Coronary artery (tissue), 2 donors: ENCODE measurements at regions not wholly inside any gene's neighbourhood (a gene's known extent, or its start where the extent isn't known, plus 50 kb on each side); places are given as distances from the start of the nearest gene placed in this dataset.

Experiments used
- DNase-seq: peaks from one replicate; pipeline ENCODE4 v3.0.0-alpha.2; 2017; ENCODE audit warnings: low spot score
- H3K27ac ChIP-seq, 2 donors: fragments of 200-600 bp; sonication (generic); one replicate each; pipeline ENCODE4 v1.5.1; 2016 to 2019
- H3K4me3 ChIP-seq: fragments of 200-600 bp; sonication (generic); 2 replicates; pipeline ENCODE4 v1.5.1; 2016; ENCODE audit warnings: mild to moderate bottlenecking, moderate library complexity
- TF ChIP-seq, protein P1 (sequence below): fragments of 200-600 bp; sonication (generic); IDR thresholded peaks from one replicate; pipeline ENCODE4 v1.5.1; 2019; ENCODE audit warnings: antibody characterized with exemption

DNA sequence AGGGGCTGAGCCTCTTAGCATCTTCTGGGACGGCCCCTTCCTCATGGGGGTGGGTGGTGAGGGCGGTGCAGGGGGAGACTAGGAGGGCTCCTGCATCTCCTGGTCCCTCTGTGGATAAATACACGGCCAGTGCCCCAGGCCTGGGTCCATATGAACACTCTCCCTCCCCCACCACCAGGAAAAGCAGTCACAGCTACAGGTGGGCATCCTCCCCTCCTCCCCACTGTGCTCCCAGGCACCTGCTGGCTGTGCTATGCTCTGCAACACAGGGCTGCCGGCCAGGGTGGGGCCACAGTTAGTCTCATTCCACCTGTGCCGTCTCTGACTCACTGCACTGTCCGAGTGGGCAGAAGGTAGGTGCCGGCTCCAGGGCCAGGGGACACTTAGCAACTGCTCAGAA lies 87.3 kb upstream of the INSIG1 start:
- H3K27ac ChIP-seq: no peak overlapping the region
- no peak overlapping the region for H3K4me3 ChIP-seq
- no peak for DNase-seq
- TF ChIP-seq, protein P1, sequence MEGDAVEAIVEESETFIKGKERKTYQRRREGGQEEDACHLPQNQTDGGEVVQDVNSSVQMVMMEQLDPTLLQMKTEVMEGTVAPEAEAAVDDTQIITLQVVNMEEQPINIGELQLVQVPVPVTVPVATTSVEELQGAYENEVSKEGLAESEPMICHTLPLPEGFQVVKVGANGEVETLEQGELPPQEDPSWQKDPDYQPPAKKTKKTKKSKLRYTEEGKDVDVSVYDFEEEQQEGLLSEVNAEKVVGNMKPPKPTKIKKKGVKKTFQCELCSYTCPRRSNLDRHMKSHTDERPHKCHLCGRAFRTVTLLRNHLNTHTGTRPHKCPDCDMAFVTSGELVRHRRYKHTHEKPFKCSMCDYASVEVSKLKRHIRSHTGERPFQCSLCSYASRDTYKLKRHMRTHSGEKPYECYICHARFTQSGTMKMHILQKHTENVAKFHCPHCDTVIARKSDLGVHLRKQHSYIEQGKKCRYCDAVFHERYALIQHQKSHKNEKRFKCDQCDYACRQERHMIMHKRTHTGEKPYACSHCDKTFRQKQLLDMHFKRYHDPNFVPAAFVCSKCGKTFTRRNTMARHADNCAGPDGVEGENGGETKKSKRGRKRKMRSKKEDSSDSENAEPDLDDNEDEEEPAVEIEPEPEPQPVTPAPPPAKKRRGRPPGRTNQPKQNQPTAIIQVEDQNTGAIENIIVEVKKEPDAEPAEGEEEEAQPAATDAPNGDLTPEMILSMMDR: no peak

DNA sequence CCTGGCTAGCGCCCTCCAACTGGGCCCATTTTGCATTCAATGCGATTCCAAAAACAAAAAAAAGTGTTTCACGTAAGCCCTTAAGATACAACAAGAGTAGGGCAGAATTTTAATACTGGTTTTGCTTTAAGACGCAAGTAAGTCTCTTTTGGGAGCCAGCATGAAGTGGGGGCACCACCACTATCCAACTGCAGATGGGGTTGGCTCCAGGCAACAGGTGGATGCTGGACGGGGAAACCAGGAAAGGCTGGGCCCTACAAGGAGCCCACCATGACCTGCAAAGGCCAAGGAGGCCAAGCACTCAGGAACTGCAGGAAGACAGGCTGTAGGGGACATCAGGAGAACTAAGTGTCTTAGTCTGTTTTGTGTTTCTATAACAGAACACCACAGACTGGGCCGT lies 86.5 kb upstream of the INSIG1 start:
- no peak for DNase-seq
- Histone ChIP-seq H3K27ac (no peak overlapping the region), H3K4me3 (no peak overlapping the region)
- TF ChIP-seq, protein P1: no peak

DNA sequence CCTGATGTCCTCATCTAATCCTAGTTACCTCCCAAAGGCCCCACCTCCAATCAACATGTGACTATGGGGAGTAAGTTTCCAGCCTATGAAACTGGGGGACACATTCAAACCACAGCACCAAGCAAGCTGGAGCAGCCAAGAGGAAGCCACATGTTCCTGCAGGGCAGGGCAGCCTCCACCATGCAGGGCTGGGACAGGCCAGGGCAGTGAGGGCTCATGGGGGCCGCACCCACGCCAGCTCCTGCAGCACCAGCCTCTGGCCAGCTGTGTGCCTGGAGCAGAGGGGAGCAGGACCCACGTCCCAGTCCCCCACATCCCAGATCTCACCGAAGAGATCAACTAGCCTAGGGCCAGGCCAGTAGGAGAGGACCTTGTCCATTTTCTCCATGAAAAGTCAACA lies 85.9 kb upstream of the INSIG1 start:
- H3K4me3 ChIP-seq: no peak overlapping the region
- no peak for DNase-seq
- H3K27ac ChIP-seq: no peak overlapping the region
- TF ChIP-seq, protein P1: no peak

DNA sequence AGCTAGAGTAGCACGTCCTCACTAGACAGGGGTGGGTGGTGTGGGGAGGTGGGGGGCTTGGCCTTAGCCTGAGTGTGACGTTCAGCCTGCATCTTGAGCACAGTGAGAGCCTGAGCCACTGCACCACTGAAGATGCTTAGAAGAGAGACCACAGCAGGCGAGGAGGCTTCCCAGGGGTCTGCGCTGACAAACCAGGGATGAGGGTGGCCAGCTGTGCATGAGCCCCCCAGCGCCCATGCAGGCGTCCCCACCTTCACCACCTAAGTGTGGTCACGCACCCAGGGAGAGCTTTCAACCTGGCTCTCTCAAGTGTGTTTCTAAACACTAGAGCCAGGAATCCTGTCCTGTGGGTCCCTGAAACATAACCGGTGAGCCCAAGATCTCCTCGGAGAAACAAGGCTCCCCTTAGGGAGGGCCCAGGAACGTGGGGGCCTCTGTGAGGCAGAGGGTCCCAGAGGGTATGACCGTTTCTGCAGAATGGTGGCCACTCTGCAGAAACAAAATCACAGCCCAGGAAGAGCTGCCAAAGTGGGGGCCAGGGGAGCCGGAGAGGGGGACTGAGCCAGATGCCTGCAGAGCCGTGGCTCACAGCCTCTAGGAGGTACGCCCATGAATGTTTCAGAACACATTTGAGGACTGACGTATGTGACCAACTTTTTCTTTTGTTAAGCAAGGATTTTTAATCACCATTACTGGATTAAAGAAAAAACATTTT lies 85.2 kb upstream of the INSIG1 start:
- DNase-seq: no peak

DNA sequence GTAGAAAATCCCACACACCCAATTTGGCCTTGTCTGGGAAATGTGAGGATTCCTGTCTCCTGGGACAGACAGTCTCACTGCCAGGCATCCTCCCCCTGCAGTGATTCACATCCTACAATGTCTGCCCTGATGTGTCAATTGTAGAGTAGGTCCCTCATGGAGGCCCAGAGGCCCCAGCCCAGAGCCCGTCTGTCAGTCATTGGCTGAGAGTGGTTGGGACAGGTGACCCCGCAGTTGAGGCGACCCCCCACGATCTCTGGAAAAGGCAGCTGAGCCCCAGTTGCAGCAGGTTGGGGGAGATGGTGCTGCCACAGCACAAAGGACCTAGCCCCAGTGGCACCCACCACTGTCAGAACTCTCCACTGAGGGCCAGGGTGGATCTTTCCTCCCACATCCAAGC lies 84.3 kb upstream of the INSIG1 start:
- H3K4me3 ChIP-seq: no peak overlapping the region
- no peak overlapping the region for H3K27ac ChIP-seq
- DNase-seq: no peak
- TF ChIP-seq, protein P1: no peak

More for the DNA sequence above, 85.2 kb upstream of the INSIG1 start:
- no peak overlapping the region for H3K27ac ChIP-seq
- TF ChIP-seq, protein P1: no peak
- no peak overlapping the region for H3K4me3 ChIP-seq

DNA sequence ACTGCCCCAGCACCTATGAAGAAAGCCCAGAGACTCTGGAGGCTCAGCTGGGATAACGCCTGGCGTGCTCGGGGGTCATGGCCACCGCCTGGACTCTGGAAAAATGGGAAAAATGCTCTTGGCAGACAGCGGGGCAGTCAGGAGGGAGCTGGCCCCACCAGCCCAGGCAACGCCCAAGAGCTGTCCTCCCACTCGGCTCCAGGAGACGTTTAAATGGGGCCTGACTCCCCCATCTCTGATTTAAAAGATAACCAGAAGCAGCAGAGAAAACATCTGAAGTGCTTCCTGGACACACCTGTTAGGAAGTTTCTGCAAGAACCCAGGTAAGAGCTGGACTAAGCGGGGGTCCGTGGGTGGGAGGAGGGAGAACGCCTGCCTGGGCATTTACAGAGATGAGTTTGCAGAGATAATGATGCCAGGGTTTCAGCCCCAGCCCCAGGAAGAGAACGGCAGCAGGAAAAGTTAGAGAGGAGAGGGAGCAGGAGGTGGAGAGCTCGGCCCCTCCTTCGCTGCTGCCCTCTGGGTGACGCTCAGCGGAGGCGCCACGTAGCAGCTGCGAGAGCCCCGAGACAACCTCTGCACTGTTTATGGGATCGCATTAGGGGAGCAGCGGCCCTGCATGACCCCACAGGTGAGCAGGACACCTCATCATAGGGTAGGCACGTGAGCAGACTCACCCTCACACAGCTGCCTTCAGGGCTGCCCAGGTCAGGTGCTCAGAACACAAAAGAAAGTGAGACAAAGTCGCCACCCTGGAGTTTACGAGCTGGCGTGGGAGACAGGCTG lies 83.5 kb upstream of the INSIG1 start:
- TF ChIP-seq, protein P1: no peak
- H3K4me3 ChIP-seq: no peak overlapping the region
- H3K27ac ChIP-seq: no peak overlapping the region
- DNase-seq: no peak
